Ovary (tissue), 3 donors: ENCODE measurements at regions not wholly inside any gene's neighbourhood (a gene's known extent, or its start where the extent isn't known, plus 50 kb on each side); places are given as distances from the start of the nearest gene placed in this dataset.

Experiments used
- CTCF ChIP-seq, 3 donors: fragments of 450-650 bp in 2 of 3; fragments of 200-600 bp in 1 of 3; IDR thresholded peaks; one replicate each; pipeline versions ENCODE4 v1.5.1 to v1.8.0; 2016 to 2022; ENCODE audit warnings: antibody characterized with exemption in 3 of 3, mild to moderate bottlenecking in 1 of 3
- POLR2A ChIP-seq: fragments of 450-650 bp; IDR thresholded peaks from one replicate; pipeline ENCODE4 v1.6.1; 2017; ENCODE audit warnings: antibody characterized with exemption, mild to moderate bottlenecking, moderate library complexity
- donor health status: DM: no; HTN: no; CAD: no.

DNA sequence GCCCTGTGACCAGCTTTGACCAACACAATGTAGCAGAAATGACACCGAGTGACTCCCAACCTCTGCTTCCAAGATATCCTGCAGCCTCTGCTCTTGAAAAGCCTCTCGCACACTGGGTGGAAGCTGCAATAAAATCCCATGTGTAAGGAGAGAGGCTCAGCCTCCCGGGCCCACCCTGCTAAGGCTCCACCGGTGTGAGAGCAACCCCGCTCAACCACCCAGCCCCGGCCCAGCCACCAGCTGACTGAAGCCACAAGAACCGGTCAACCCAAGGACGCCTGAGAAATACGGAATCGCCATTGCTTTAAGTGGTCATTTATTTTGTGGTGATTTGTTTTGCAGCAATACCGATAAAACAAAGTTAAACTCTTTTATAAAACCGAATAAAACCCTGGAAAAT is 452.8 kb upstream of the SMIM21 start:
- no peak for TF ChIP-seq CTCF (IDR thresholded peaks at IDR 0.05)
- TF ChIP-seq POLR2A = no peak
